HG03354 (cell line): ENCODE measurements at regions not wholly inside any gene's neighbourhood (a gene's known extent, or its start where the extent isn't known, plus 50 kb on each side); places are given as distances from the start of the nearest gene placed in this dataset.
"Not testable (repeated sequence)": the region's sequence is repeated elsewhere in the genome, so short reads cannot be mapped to it uniquely, and the experiment has no call there.

ENCODE experiments used
- ATAC-seq: cut with Tn5 transposase; IDR thresholded peaks from one replicate; pipeline ENCODE4 v1.9.1; 2021; ENCODE audit warnings: mild to moderate bottlenecking; ENCODE audit not compliant: unreplicated experiment, poor library complexity, severe bottlenecking

DNA sequence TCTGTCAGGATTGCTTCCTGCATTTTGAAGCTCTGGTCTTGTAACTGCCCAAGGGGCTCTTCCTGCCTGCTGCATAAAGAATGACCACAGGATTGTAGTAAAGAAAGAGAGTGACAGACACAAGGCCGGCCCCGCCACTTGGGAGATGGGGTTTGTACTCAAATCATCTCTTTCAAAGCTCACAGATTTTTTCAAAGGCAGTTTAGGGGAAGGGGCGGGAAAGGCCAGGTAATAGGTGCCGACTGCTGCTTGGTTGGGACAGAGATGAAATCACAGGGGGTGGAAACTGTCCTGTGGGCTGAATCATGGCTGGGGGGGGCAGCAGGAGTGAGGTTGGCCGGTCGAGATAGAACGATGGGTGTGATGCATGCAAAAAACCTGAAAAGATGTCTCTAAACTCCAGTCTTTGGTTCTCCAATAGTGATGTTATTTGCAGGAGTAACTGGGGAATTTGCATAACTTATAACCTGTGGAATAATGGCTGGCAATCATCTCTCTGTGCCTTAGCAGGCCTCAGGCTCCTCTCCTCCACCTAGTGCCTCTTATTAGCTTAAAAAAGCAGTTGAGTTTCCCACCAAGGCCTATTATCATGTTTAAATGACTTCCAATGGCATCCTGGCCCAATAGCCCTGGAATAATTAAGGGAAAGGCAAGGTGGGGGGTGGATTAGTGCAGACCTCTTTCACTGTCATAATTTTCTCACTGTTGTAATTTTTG lies 778.4 kb upstream of the FRG1 start:
- no peak for ATAC-seq

DNA sequence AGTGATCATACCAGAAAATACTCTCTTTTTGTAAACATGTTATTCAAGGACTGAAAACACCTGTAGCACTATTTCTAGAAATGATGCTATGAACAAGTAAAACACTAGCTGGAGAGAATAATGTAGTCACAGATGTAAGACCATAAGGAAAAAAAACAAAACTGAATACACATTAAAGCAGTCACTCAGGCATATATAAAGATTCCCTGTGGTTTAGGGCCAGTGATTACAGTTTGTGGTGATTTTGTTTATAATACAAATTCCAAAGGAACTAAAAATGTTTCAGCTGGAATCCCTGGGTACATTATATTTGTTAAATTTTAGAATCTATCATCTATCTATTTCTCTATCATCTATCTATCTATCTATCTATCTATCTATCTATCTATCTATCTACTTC lies 777.8 kb upstream of the FRG1 start:
- ATAC-seq = no peak

DNA sequence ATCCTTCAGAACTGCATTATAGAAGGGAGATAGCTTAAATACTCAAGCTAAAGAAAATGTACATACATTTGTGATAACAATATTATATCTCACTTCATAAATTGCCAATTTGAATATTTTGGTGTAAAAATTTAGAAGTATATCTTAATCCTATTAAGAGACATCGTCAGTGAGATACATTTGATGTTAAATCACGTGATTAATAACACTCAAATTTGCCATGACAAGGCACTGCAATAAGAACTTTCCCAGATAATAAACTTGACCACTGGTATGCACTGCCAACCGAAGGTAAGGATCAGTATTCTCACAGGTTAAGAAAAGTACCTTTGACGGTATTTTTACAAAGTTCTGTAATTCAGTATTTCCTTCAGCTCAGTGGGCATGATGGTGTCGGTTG lies 764.7 kb upstream of the FRG1 start:
- ATAC-seq = no peak

DNA sequence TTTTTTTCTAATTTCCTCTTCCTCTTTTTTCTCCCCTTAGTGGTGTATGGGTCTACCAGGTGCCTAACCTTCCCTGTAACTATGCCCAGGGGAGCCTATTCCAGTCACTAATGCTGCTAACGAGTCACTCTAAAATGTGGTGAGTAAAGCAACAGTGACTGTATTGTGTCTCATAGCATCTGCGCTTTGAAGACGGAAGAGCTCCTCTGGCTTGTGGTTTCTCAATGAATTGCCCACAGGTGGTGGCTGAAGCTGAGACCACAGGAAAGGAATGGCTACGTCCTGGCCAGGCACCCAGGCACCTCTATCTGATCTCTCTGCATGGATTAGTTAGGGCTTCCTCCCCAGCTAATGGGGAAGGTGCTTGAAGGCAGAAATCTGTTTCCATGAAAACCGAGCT lies 763.5 kb upstream of the FRG1 start:
- no peak for ATAC-seq

- ATAC-seq = no peak
Observed at GRCh38 chr4:189178125-189178746, 762.4 kb upstream of the FRG1 start.

GRCh38 chr4:189185810-189186432 lies 754.8 kb upstream of the FRG1 start:
- no peak for ATAC-seq

GRCh38 chr4:189187531-189188052 lies 753.1 kb upstream of the FRG1 start:
- ATAC-seq = no peak

GRCh38 chr4:189198624-189199023 lies 742.0 kb upstream of the FRG1 start:
- no peak for ATAC-seq

DNA sequence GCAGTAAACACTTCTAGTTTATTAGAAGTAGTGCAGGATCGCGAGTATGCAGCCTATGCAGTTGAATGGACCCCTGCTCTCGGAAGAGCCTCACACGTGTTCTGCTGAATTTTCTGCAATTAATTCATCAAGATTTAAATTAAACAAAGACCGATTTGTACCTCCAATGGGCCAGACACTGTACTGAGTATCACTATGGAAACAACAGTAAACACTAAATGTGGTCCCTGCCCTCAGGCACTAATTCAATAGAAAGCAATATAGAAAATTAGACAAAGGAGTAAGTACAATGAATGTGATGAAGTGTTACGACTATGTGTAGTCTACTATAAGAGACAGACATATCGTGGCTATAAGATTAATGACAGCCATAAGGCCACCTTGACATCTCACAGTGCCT lies 740.3 kb upstream of the FRG1 start:
- no peak for ATAC-seq

DNA sequence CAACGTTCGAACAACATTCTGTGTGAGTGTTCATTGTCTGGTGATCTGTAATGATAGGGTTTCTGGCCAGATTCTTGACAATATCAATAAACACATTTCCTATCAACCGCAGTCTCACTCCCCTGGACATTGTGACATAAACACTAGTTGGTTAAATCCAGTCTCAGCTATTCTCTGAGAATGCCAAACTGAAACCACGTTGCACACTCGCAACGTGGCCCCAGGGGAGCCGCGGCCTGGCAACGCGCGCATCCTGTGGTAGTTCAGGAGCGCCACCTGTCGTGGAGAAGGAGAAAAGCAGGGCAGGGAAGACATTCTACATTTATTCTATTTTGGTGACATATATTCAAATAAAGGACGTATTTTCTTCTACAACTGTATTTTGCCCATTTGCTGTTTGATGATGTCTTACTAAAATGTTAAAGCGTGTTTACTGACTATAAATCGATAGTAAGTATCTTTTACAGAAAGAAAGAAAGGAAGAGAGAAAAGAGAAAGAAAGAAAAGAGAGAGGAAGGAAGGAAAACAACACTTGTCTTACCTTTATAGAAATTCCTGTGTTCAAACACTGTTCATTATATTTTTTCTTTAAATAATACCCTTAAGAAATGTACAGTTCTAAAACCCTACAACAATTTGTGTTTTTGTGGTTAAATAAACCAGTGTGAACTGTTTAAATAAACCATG lies 738.3 kb upstream of the FRG1 start:
- ATAC-seq = peak; percentile 93

DNA sequence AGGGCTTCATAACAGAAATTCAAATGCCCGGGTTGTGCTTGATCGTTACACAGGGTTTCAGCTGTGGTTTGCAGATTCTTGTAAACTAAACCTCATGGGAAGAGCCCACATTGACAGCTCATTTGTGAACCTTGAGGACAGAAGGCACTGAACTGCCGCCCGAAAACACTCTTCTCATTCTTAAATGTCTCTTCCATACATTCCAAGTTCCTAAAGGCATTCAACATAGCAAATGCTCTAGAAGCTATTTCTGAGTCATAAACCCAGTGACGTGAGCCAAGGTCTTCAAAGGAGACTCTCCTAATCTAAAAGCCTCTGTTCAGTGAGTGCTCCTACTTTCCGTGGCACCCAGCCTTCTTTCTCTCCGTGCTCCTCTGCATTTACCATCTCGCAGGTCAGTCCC lies 737.8 kb upstream of the FRG1 start:
- ATAC-seq = no peak

GRCh38 chr4:189204616-189205015 lies 736.1 kb upstream of the FRG1 start:
- no peak for ATAC-seq

- no peak for ATAC-seq
Observed at GRCh38 chr4:189206953-189207352, 733.7 kb upstream of the FRG1 start.

DNA sequence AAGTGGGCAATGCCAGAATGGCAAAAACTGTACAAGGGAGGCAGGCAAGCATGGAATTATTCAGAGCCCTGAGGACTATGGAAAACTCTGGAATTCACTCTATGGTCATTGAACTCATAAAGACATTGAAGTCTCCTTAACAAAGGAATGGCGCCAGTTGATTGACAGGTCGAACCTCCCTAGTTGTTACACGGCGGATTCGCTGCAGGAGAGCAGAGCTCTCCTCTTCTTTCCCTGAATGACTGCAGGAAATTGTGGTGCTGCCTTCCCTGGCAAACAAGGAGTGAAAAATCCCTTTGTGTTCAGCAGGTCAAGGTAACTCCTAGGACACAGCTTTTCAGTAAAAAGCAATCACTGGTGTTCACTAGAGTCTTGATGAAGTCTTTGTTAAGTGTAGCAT lies 732.8 kb upstream of the FRG1 start:
- no peak for ATAC-seq

- ATAC-seq = no peak
Observed at GRCh38 chr4:189215574-189215973, 725.1 kb upstream of the FRG1 start.

DNA sequence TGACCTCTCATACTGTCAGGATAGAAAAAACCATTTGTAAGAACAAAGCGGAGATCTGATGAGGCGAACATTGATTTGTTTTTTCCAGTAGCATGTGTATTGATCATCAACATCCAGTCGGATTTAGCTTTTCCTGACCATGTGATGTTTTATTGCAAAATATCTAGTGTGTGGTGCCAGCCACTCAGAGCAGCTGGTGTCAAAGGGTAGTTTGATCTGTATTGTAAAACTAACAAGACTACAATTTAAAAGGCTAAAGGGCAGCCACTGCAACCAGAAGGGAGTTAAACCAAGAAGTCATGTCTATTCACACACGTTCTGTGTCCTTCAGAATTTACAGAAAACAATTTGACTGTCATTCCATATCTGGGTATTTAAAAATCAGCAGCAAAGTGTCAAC lies 719.0 kb upstream of the FRG1 start:
- no peak for ATAC-seq

DNA sequence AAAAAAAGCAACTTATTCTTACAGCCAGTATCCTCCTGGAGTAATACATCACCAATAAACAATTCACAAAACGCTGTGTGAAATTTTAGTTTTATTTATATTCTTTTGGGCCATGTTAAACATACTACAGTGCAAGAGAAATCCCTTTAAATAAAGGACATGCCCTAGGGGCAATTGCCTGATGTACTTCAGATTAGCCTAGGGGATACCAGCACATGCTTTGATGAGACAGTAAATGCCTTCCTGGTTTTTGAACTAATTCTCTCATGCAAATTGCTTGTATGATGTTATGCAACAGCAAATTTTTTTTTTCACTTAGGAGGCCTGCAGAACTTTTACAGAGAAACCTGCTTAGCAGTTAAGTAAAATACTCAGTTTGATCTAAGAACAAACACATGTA lies 711.9 kb upstream of the FRG1 start:
- ATAC-seq = no peak

DNA sequence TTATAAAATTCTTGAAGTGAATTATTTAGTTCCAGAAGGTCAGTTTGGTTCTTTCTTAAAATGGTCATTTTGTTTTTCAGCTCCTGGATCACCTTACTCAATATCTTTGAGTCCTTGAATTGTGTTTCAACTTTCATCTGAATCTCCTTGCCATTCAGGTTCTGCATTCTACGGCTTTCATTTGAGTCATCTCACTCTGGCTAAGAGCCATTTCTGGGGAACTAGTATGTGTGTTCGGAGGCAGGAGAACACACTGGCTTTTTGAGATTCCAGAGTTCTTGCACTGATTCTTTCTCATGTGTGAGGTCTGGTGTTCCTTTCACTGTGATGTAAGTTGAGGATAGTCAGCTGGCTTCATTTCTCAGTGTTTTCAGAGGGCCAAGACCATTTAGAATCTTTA lies 708.4 kb upstream of the FRG1 start:
- ATAC-seq = no peak

- ATAC-seq = not testable (repeated sequence)
Observed at GRCh38 chr4:189233754-189234153, 706.9 kb upstream of the FRG1 start.

DNA sequence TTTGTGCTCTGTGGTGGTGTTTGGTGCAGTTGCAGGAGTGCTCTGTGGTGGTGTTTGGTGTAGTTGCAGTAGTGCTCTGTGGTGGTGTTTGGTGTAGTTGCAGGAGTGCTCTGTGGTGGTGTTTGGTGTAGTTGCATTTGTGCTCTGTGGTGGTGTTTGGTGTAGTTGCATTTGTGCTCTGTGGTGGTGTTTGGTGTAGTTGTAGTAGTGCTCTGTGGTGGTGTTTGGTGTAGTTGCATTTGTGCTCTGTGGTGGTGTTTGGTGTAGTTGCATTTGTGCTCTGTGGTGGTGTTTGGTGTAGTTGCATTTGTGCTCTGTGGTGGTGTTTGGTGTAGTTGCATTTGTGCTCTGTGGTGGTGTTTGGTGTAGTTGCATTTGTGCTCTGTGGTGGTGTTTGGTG lies 705.7 kb upstream of the FRG1 start:
- ATAC-seq = not testable (repeated sequence)

DNA sequence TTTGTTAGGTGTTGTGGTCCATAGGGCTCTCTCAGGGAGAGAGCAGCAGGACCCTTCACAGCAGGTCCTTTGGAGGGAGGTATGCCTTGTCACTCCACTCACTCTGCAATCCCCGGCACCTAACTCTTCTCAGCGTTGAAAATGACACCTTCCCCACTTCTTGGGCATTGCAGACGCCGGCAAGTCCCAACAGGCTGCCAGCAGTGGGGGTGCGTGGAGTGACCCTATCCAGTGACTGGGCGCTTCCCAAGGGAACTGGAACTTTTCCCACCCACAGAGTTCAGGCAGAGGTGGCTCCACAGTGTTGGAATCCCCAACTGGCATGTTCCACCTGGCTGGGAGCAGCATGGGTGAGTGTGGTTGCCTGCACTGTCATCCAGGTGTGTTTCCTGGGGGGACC lies 705.1 kb upstream of the FRG1 start:
- ATAC-seq = no peak
